Esophagus squamous epithelium (tissue), 4 donors: ENCODE measurements at regions not wholly inside any gene's neighbourhood (a gene's known extent, or its start where the extent isn't known, plus 50 kb on each side); places are given as distances from the start of the nearest gene placed in this dataset.

ENCODE experiments used
- CTCF ChIP-seq, 6 experiments: fragments of 450-650 bp in 4 of 6; fragments of 200-600 bp in 2 of 6; sonication (generic) in 2 of 6; IDR thresholded peaks; one replicate each; pipeline ENCODE4 v1.5.1; 2016 to 2019; ENCODE audit warnings: antibody characterized with exemption in 6 of 6, mild to moderate bottlenecking in 4 of 6, moderate library complexity in 4 of 6
- POLR2A ChIP-seq, 4 donors: fragments of 450-650 bp; IDR thresholded peaks; one replicate each; pipeline ENCODE4 v1.6.1; 2017; ENCODE audit warnings: antibody characterized with exemption in 4 of 4, mild to moderate bottlenecking in 4 of 4, moderate library complexity in 3 of 4

GRCh38 chr3:102163039-102163817 is 271.6 kb upstream of the ZPLD1 start:
- no peak for TF ChIP-seq CTCF (IDR thresholded peaks at IDR 0.05)
- no peak for TF ChIP-seq POLR2A (IDR thresholded peaks at IDR 0.05)
